ENCODE measurements at regions not wholly inside any gene's neighbourhood (a gene's known extent, or its start where the extent isn't known, plus 50 kb on each side); places are given as distances from the start of the nearest gene placed in this dataset.

DNA sequence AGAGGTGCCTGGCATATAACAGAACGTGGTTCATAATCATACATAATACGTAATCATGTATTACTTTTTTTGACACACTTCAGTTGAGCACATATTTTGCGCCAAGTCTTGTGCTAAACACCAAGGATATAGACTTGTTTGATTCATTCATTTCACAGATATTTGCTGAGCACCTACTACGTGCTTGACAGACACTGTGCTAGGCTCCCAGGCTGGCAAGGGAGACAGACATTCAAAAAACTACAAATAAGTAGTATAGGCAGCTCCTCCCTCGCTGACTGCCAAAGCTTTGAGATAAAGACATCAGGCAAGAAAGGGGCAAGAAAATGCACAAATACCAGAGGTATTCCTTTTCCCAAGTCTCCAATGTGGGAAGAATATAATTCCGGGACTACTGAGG lies 122.5 kb upstream of the CPEB4 start:
- Mint-ChIP-seq H3K9me3 (peaks cover 6% of the 10 kb centered on the region), H3K4me1 (ENCODE audit: unreplicated experiment) (peaks cover 19% of the 10 kb centered on the region), H3K27me3 (peaks cover 4% of the 10 kb centered on the region), H3K36me3 (no peaks in the 10 kb centered on the region), H3K27ac (peak overlapping the region; percentile 94), H3K4me3 (no peak overlapping the region)
- DNase-seq (ENCODE audit: extremely low spot score, unreplicated experiment) = no peak
- TF ChIP-seq, protein P1, sequence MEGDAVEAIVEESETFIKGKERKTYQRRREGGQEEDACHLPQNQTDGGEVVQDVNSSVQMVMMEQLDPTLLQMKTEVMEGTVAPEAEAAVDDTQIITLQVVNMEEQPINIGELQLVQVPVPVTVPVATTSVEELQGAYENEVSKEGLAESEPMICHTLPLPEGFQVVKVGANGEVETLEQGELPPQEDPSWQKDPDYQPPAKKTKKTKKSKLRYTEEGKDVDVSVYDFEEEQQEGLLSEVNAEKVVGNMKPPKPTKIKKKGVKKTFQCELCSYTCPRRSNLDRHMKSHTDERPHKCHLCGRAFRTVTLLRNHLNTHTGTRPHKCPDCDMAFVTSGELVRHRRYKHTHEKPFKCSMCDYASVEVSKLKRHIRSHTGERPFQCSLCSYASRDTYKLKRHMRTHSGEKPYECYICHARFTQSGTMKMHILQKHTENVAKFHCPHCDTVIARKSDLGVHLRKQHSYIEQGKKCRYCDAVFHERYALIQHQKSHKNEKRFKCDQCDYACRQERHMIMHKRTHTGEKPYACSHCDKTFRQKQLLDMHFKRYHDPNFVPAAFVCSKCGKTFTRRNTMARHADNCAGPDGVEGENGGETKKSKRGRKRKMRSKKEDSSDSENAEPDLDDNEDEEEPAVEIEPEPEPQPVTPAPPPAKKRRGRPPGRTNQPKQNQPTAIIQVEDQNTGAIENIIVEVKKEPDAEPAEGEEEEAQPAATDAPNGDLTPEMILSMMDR (conservative IDR thresholded peaks at IDR 0.05) = no peak

DNA sequence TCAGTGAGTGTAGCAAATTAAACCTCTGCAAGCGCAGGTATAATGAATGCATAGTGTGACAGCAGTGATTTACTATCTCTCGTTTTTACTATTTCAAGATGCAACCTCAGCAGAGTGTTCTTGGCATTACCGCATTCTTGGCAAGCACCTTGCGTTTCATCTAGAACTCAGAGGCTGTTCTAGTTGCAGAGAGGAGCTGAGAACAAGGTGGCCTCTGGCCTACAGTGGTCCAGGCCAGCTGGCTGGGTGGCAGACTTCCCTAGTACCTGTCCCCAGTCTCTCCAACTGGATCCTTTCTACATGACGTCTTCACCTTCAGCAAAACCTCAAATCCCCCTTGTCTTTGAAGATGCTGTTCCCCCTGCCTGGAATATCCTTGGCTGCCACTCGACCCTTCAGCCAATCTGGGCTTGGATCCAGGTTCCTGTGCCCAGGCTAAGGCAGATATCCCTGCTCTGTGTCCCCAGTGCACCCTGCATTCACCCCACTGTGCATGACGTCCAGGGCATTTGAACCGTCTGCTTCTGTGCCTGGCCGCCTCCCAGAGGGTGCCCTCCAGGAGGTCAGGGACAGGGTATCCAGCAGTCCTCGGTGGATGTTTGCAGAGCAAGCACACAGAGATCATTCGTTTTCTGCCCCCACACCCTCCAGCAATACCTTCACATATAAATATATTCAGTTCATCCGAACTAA lies 120.4 kb upstream of the CPEB4 start:
- Mint-ChIP-seq H3K4me1 (ENCODE audit: unreplicated experiment) (peaks cover 22% of the 10 kb centered on the region), H3K4me3 (no peak overlapping the region), H3K27me3 (peaks cover 4% of the 10 kb centered on the region), H3K9me3 (peaks cover 6% of the 10 kb centered on the region), H3K36me3 (no peaks in the 10 kb centered on the region), H3K27ac (peak overlapping the region; percentile 94)
- TF ChIP-seq, protein P1 (conservative IDR thresholded peaks at IDR 0.05) = no peak
- DNase-seq (ENCODE audit: extremely low spot score, unreplicated experiment) = no peak

GRCh38 chr5:173768267-173768806 lies 119.8 kb upstream of the CPEB4 start:
- no peak overlapping the region for H3K27ac Mint-ChIP-seq
- H3K4me1 Mint-ChIP-seq (ENCODE audit: unreplicated experiment) = peaks cover 22% of the 10 kb centered on the region
- no peak for DNase-seq (ENCODE audit: extremely low spot score, unreplicated experiment)
- H3K27me3 Mint-ChIP-seq = peaks cover 4% of the 10 kb centered on the region
- no peak overlapping the region for H3K4me3 Mint-ChIP-seq
- peaks cover 6% of the 10 kb centered on the region for H3K9me3 Mint-ChIP-seq
- no peaks in the 10 kb centered on the region for H3K36me3 Mint-ChIP-seq
- TF ChIP-seq, protein P1 (conservative IDR thresholded peaks at IDR 0.05) = no peak

- Mint-ChIP-seq H3K27me3 (peaks cover 4% of the 10 kb centered on the region), H3K27ac (no peak overlapping the region), H3K4me3 (no peak overlapping the region), H3K9me3 (peaks cover 6% of the 10 kb centered on the region), H3K36me3 (no peaks in the 10 kb centered on the region), H3K4me1 (ENCODE audit: unreplicated experiment) (peaks cover 22% of the 10 kb centered on the region)
- TF ChIP-seq, protein P1 (conservative IDR thresholded peaks at IDR 0.05) = no peak
- no peak for DNase-seq (ENCODE audit: extremely low spot score, unreplicated experiment)
Measured at GRCh38 chr5:173768891-173769290, 119.3 kb upstream of the CPEB4 start.

DNA sequence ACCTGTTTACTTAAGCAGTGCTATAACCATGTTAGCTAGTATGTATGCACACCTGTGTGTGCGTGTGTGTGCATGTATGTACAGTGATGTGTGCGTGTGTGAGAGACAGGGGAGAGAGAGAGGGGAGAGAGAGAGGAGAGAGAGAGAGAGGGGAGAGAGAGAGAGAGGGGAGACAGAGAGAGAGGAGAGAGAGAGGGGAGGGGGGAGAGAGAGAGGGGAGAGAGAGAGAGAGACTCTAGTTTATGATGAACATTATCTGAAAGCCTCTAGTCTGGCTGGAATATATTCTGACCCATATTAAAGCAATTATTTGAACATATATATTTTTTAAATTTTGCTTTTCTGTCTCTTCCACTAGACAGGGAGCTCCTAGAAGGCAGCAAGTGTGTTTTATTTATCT lies 117.5 kb upstream of the CPEB4 start:
- H3K36me3 Mint-ChIP-seq = no peaks in the 10 kb centered on the region
- no peak overlapping the region for H3K4me3 Mint-ChIP-seq
- TF ChIP-seq, protein P1 (conservative IDR thresholded peaks at IDR 0.05) = no peak

More for the DNA sequence above, 117.5 kb upstream of the CPEB4 start:
- no peak overlapping the region for H3K27ac Mint-ChIP-seq
- DNase-seq (ENCODE audit: extremely low spot score, unreplicated experiment) = no peak
- H3K27me3 Mint-ChIP-seq = peaks cover 4% of the 10 kb centered on the region
- peaks cover 9% of the 10 kb centered on the region for H3K9me3 Mint-ChIP-seq
- peaks cover 21% of the 10 kb centered on the region for H3K4me1 Mint-ChIP-seq (ENCODE audit: unreplicated experiment)
